BLaER1 (cell line): ENCODE measurements at regions not wholly inside any gene's neighbourhood (a gene's known extent, or its start where the extent isn't known, plus 50 kb on each side); places are given as distances from the start of the nearest gene placed in this dataset.
"Not testable (repeated sequence)": the region's sequence is repeated elsewhere in the genome, so short reads cannot be mapped to it uniquely, and the experiment has no call there.

Source experiments
- H3K27ac ChIP-seq: shearing (Covaris generic); formaldehyde crosslinking; 2 replicates; pipeline ENCODE4 v1.8.1; 2022
- H3K27me3 ChIP-seq: shearing (Covaris generic); formaldehyde crosslinking; 2 replicates; pipeline ENCODE4 v1.8.1; 2022
- H3K36me3 ChIP-seq: shearing (Covaris generic); formaldehyde crosslinking; 2 replicates; pipeline ENCODE4 v1.8.1; 2022
- H3K4me1 ChIP-seq: shearing (Covaris generic); formaldehyde crosslinking; 2 replicates; pipeline ENCODE4 v1.8.1; 2022
- H3K4me2 ChIP-seq: shearing (Covaris generic); formaldehyde crosslinking; 2 replicates; pipeline ENCODE4 v1.8.1; 2022
- H3K4me3 ChIP-seq: shearing (Covaris generic); formaldehyde crosslinking; 2 replicates; pipeline ENCODE4 v1.8.1; 2022
- H3K9ac ChIP-seq: shearing (Covaris generic); formaldehyde crosslinking; 2 replicates; pipeline ENCODE4 v1.8.1; 2022
- H3K9me3 ChIP-seq: shearing (Covaris generic); formaldehyde crosslinking; 2 replicates; pipeline ENCODE4 v1.8.1; 2022
- H4K20me1 ChIP-seq: shearing (Covaris generic); formaldehyde crosslinking; 2 replicates; pipeline ENCODE4 v1.8.1; 2022
- Cebpa-rat ChIP-seq: shearing (Covaris generic); IDR thresholded peaks from 2 replicates; pipeline ENCODE4 v1.8.1; 2022

GRCh38 chr4:97317671-97318070 lies 825.6 kb downstream of the STPG2 start:
- Histone ChIP-seq H3K4me3 (no peak overlapping the region), H3K27me3 (no peaks in the 10 kb centered on the region), H3K27ac (no peak overlapping the region), H3K4me2 (no peak overlapping the region), H4K20me1 (no peaks in the 10 kb centered on the region), H3K4me1 (no peaks in the 10 kb centered on the region), H3K36me3 (no peaks in the 10 kb centered on the region), H3K9me3 (no peaks in the 10 kb centered on the region), H3K9ac (no peak overlapping the region)
- no peak for TF ChIP-seq Cebpa-rat

GRCh38 chr4:97325751-97326150 lies 817.5 kb downstream of the STPG2 start:
- not testable (repeated sequence) for H3K36me3 ChIP-seq, H3K9me3 ChIP-seq, H3K4me2 ChIP-seq, H4K20me1 ChIP-seq, H3K27me3 ChIP-seq, H3K9ac ChIP-seq, H3K4me1 ChIP-seq, H3K27ac ChIP-seq, H3K4me3 ChIP-seq

- Histone ChIP-seq H3K4me1 (no peaks in the 10 kb centered on the region), H3K4me3 (no peak overlapping the region), H3K4me2 (no peak overlapping the region), H3K27ac (no peak overlapping the region), H3K27me3 (no peaks in the 10 kb centered on the region), H3K9ac (no peak overlapping the region), H3K36me3 (no peaks in the 10 kb centered on the region), H4K20me1 (no peaks in the 10 kb centered on the region), H3K9me3 (peaks cover 5% of the 10 kb centered on the region)
- no peak for TF ChIP-seq Cebpa-rat
Measured at GRCh38 chr4:97330917-97331316, 812.4 kb downstream of the STPG2 start.

- no peak overlapping the region for H3K4me3 ChIP-seq
- no peaks in the 10 kb centered on the region for H4K20me1 ChIP-seq
- no peaks in the 10 kb centered on the region for H3K27me3 ChIP-seq
- no peaks in the 10 kb centered on the region for H3K36me3 ChIP-seq
- no peak for TF ChIP-seq Cebpa-rat
- peaks cover 20% of the 10 kb centered on the region; the same call in 1 of the 2 replicates for H3K9me3 ChIP-seq
- H3K4me1 ChIP-seq: no peaks in the 10 kb centered on the region
- no peak overlapping the region for H3K4me2 ChIP-seq
- H3K27ac ChIP-seq: no peak overlapping the region
- no peak overlapping the region for H3K9ac ChIP-seq
Measured at GRCh38 chr4:97334348-97334747, 808.9 kb downstream of the STPG2 start.

- H3K9ac ChIP-seq: no peak overlapping the region
- no peak for TF ChIP-seq Cebpa-rat
- H3K36me3 ChIP-seq: no peaks in the 10 kb centered on the region
- no peak overlapping the region for H3K4me2 ChIP-seq
- no peak overlapping the region for H3K4me3 ChIP-seq
- H3K9me3 ChIP-seq: no peaks in the 10 kb centered on the region
- no peaks in the 10 kb centered on the region for H4K20me1 ChIP-seq
- no peak overlapping the region for H3K27ac ChIP-seq
- no peaks in the 10 kb centered on the region for H3K27me3 ChIP-seq
- H3K4me1 ChIP-seq: no peaks in the 10 kb centered on the region
Measured at GRCh38 chr4:97349468-97350186, 793.6 kb downstream of the STPG2 start.

DNA sequence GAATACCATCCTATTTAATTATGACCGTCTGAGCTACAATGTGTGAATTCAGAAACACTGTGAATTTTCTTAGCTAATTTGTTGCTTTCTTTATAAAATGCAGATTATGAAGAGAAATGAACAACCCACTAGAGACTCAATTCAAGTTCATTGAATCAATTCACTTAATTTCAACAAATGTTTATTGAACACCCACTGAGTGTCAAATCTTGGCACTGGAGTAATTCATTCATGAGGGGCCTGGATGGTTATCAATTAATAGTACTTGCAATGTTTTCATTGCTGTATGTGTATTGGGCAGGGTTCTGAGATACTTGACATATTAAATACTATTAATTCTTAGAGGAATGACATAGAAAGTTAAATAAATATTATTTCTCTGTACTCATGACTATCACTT lies 789.4 kb downstream of the STPG2 start:
- Histone ChIP-seq H3K27ac (no peak overlapping the region), H3K27me3 (no peaks in the 10 kb centered on the region), H3K9me3 (no peaks in the 10 kb centered on the region), H3K4me2 (no peak overlapping the region), H3K4me3 (no peak overlapping the region), H3K9ac (no peak overlapping the region), H3K36me3 (no peaks in the 10 kb centered on the region), H4K20me1 (no peaks in the 10 kb centered on the region), H3K4me1 (no peaks in the 10 kb centered on the region)
- no peak for TF ChIP-seq Cebpa-rat

GRCh38 chr4:97359826-97360225 lies 783.5 kb downstream of the STPG2 start:
- TF ChIP-seq Cebpa-rat: no peak
- H3K9me3 ChIP-seq: peaks cover 9% of the 10 kb centered on the region
- H3K36me3 ChIP-seq: no peaks in the 10 kb centered on the region
- H3K9ac ChIP-seq: no peak overlapping the region
- no peak overlapping the region for H3K4me3 ChIP-seq
- H3K27me3 ChIP-seq: no peaks in the 10 kb centered on the region
- no peaks in the 10 kb centered on the region for H3K4me1 ChIP-seq
- H4K20me1 ChIP-seq: no peaks in the 10 kb centered on the region
- no peak overlapping the region for H3K4me2 ChIP-seq
- no peak overlapping the region for H3K27ac ChIP-seq

GRCh38 chr4:97360733-97361132 lies 782.5 kb downstream of the STPG2 start:
- Histone ChIP-seq H4K20me1 (no peaks in the 10 kb centered on the region), H3K9ac (no peak overlapping the region), H3K4me3 (no peak overlapping the region), H3K27me3 (no peaks in the 10 kb centered on the region), H3K27ac (no peak overlapping the region), H3K9me3 (peaks cover 9% of the 10 kb centered on the region), H3K36me3 (no peaks in the 10 kb centered on the region), H3K4me1 (no peaks in the 10 kb centered on the region), H3K4me2 (no peak overlapping the region)
- TF ChIP-seq Cebpa-rat: no peak

DNA sequence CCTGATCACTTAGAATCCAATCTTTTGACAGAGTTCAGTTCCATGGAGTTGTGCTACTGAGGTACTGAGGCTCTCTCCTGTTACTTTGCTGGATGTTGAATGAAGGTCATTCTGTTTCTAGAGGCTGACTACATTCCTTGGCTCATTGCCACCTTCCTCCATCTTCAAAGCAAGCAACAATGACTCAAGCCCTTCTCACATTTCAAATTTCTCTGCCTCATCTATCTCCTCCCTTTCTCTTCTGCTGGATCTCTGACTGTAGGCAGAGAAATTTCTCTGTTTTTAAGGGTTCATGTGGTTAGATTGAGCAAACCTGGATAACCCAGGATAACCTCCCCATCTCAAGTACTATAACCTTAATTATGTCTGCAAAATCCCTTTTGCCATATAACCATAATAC lies 775.4 kb downstream of the STPG2 start:
- Histone ChIP-seq H3K9me3 (peaks cover 5% of the 10 kb centered on the region), H3K27ac (no peak overlapping the region), H4K20me1 (no peaks in the 10 kb centered on the region), H3K27me3 (no peaks in the 10 kb centered on the region), H3K9ac (no peak overlapping the region), H3K36me3 (no peaks in the 10 kb centered on the region), H3K4me3 (no peak overlapping the region), H3K4me1 (no peaks in the 10 kb centered on the region), H3K4me2 (no peak overlapping the region)
- no peak for TF ChIP-seq Cebpa-rat

GRCh38 chr4:97370568-97370967 lies 772.7 kb downstream of the STPG2 start:
- Histone ChIP-seq H3K27ac (no peak overlapping the region), H3K36me3 (no peaks in the 10 kb centered on the region), H4K20me1 (no peaks in the 10 kb centered on the region), H3K4me1 (no peaks in the 10 kb centered on the region), H3K27me3 (no peaks in the 10 kb centered on the region), H3K4me3 (no peak overlapping the region), H3K4me2 (no peak overlapping the region), H3K9ac (no peak overlapping the region), H3K9me3 (no peaks in the 10 kb centered on the region)
- TF ChIP-seq Cebpa-rat: no peak

DNA sequence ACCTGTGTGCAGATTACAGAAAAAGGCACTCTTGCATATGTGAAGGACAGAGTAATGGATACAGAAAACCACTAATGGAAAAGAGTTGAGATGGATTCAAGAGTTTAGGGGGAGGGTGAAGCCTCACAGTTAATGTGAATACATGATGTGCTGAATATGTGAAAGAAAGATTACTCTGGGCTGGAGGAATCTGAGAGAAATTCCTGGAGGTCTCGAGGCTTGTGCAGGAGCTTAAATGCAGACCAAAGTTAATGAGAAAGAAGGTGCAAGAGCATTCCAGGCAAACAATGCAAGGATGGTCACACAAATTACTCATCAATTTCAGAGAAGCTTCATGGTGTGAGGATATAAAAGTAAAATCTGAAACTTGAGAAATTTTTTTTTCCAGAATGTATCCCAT lies 768.8 kb downstream of the STPG2 start:
- Histone ChIP-seq H3K4me1 (no peaks in the 10 kb centered on the region), H3K27me3 (no peaks in the 10 kb centered on the region), H4K20me1 (no peaks in the 10 kb centered on the region), H3K9ac (no peak overlapping the region), H3K4me3 (no peak overlapping the region), H3K4me2 (no peak overlapping the region), H3K9me3 (no peaks in the 10 kb centered on the region), H3K27ac (no peak overlapping the region), H3K36me3 (no peaks in the 10 kb centered on the region)
- TF ChIP-seq Cebpa-rat: no peak
